ENCODE measurements at regions not wholly inside any gene's neighbourhood (a gene's known extent, or its start where the extent isn't known, plus 50 kb on each side); places are given as distances from the start of the nearest gene placed in this dataset.

DNA sequence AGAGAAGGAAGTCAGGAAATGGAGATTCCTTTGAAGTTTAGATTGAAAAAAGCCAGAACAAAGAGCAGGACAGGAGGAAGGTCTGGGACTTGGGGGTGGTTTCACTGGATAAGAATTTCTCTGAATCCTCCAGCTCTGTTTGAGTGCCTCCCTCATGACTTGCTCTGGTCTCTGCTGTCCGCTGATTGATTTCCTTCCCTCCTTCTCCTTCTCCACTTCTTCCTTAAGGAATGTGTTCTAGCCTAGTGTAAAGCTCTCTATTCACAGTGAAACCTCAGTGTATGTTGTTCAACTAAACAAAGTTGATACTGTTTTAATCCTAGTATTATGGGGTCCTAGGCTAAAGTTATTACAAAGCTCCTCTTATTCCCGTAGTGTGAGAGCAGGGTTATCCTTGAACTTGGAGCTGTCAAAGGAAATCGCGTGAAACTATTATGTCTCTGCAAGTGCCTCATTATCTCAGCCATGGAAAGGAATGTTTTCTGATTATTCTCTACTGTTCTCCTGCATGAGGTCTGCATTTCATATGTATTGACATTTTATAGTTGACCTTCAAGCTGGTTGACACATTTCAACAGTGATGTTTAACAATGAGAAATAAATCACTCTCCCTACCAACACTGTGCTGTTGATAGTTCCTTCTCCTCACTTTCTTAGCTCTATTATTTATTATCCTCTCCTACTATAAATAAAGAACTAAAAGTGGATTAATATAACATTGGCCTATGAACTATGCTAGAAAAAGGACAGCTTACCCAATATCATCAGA, 82.7 kb upstream of the KCTD3 start:
- H3K27ac Mint-ChIP-seq, result no peak overlapping the region
- no peak overlapping the region for H2AFZ ChIP-seq (replicated peaks)
- no peaks in the 10 kb centered on the region for H3K27me3 ChIP-seq
- H3K9ac ChIP-seq, result no peak overlapping the region
- H3F3A ChIP-seq (ENCODE audit: low read depth), result no peaks in the 10 kb centered on the region
- H3K4me2 ChIP-seq, result no peak overlapping the region
- no peaks in the 10 kb centered on the region for H3K9me3 Mint-ChIP-seq
- H3K79me2 ChIP-seq (ENCODE audit: low read depth), result no peaks in the 10 kb centered on the region
- no peaks in the 10 kb centered on the region for H3K36me3 Mint-ChIP-seq
- TF ChIP-seq EZH2 (IDR thresholded peaks at IDR 0.05), result no peak
- TF ChIP-seq, protein P1, sequence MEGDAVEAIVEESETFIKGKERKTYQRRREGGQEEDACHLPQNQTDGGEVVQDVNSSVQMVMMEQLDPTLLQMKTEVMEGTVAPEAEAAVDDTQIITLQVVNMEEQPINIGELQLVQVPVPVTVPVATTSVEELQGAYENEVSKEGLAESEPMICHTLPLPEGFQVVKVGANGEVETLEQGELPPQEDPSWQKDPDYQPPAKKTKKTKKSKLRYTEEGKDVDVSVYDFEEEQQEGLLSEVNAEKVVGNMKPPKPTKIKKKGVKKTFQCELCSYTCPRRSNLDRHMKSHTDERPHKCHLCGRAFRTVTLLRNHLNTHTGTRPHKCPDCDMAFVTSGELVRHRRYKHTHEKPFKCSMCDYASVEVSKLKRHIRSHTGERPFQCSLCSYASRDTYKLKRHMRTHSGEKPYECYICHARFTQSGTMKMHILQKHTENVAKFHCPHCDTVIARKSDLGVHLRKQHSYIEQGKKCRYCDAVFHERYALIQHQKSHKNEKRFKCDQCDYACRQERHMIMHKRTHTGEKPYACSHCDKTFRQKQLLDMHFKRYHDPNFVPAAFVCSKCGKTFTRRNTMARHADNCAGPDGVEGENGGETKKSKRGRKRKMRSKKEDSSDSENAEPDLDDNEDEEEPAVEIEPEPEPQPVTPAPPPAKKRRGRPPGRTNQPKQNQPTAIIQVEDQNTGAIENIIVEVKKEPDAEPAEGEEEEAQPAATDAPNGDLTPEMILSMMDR (IDR thresholded peaks at IDR 0.05), result no peak
- TF ChIP-seq EZH2phosphoT487 (IDR thresholded peaks at IDR 0.05), result no peak
- no peaks in the 10 kb centered on the region for H3K9me3 ChIP-seq (ENCODE audit: low read depth)
- peaks cover 8% of the 10 kb centered on the region for H3K4me1 Mint-ChIP-seq
- no peaks in the 10 kb centered on the region for H4K20me1 ChIP-seq (ENCODE audit: low read depth)
- H3K4me1 ChIP-seq, result no peaks in the 10 kb centered on the region
- H3K27ac ChIP-seq, result no peak overlapping the region
- H3K27me3 Mint-ChIP-seq (ENCODE audit: insufficient read depth, low read depth), result no peaks in the 10 kb centered on the region
- no peak overlapping the region for H3K4me3 ChIP-seq
- H3K36me3 ChIP-seq, result no peaks in the 10 kb centered on the region
- no peak overlapping the region for H3K4me3 Mint-ChIP-seq
- DNase-seq (ENCODE audit: low spot score), result no peak

DNA sequence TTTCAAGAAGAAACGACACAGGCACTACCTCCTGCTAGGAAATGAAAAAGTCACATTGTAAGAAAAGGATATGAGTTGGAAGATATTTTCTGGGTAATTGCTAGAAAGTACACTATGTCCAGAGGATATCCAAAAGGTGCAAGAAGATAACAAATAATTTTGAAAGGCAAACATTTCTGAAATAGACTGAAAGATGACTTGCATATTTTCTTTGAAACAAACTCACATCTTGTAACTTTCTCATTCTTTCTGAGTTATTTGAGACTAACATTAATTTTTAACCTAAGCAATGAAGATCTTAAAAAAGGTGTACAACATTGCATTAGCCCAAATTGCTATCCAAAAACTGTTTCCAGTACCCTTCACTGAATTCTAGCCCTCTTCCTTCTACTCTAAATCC, 79.6 kb upstream of the KCTD3 start:
- H3K9me3 ChIP-seq (ENCODE audit: low read depth), result no peaks in the 10 kb centered on the region
- peaks cover 8% of the 10 kb centered on the region for H3K4me1 Mint-ChIP-seq
- H3K9ac ChIP-seq, result no peak overlapping the region
- no peaks in the 10 kb centered on the region for H4K20me1 ChIP-seq (ENCODE audit: low read depth)
- H3K27me3 ChIP-seq, result no peaks in the 10 kb centered on the region
- H2AFZ ChIP-seq (replicated peaks), result no peak overlapping the region
- no peak overlapping the region for H3K4me2 ChIP-seq
- no peak for DNase-seq (ENCODE audit: low spot score)
- peaks cover 13% of the 10 kb centered on the region for H3K9me3 Mint-ChIP-seq
- H3K4me3 ChIP-seq, result no peak overlapping the region
- no peaks in the 10 kb centered on the region for H3K79me2 ChIP-seq (ENCODE audit: low read depth)
- TF ChIP-seq, protein P1 (IDR thresholded peaks at IDR 0.05), result no peak
- no peak for TF ChIP-seq EZH2 (IDR thresholded peaks at IDR 0.05)
- TF ChIP-seq EZH2phosphoT487 (IDR thresholded peaks at IDR 0.05), result no peak
- peaks cover 2% of the 10 kb centered on the region for H3K36me3 Mint-ChIP-seq
- H3K27ac Mint-ChIP-seq, result no peak overlapping the region
- no peak overlapping the region for H3K4me3 Mint-ChIP-seq
- H3K27ac ChIP-seq, result no peak overlapping the region
- no peaks in the 10 kb centered on the region for H3K4me1 ChIP-seq
- peaks cover 2% of the 10 kb centered on the region for H3K27me3 Mint-ChIP-seq (ENCODE audit: insufficient read depth, low read depth)
- no peaks in the 10 kb centered on the region for H3K36me3 ChIP-seq
- H3F3A ChIP-seq (ENCODE audit: low read depth), result no peaks in the 10 kb centered on the region

DNA sequence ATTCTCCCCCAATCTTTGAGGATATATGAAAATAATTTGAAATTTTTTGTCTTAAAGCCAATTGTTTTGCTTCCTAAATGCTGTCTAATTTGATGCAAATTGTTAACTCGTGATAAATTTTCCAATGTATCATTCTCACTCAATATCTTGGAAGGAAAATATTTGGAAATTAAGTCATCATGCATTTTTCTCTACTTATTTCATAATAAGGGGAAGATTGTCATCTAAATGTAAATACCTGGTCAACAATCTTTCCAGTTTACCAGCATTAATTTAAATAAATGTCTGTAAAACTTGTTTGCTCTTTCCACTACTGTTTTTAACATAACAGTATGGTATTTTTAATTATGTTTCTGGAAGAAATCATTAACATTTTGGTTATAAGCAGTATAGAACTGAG, 78.3 kb upstream of the KCTD3 start:
- no peak for DNase-seq (ENCODE audit: low spot score)
- Histone ChIP-seq H3K9me3 (ENCODE audit: low read depth) (no peaks in the 10 kb centered on the region), H3F3A (ENCODE audit: low read depth) (no peaks in the 10 kb centered on the region), H3K27me3 (no peaks in the 10 kb centered on the region), H3K79me2 (ENCODE audit: low read depth) (no peaks in the 10 kb centered on the region), H2AFZ (replicated peaks) (no peak overlapping the region), H3K4me3 (no peak overlapping the region), H3K4me2 (no peak overlapping the region), H4K20me1 (ENCODE audit: low read depth) (no peaks in the 10 kb centered on the region), H3K36me3 (no peaks in the 10 kb centered on the region), H3K27ac (no peak overlapping the region), H3K9ac (no peak overlapping the region), H3K4me1 (no peaks in the 10 kb centered on the region)
- Mint-ChIP-seq H3K36me3 (peaks cover 2% of the 10 kb centered on the region), H3K4me3 (no peak overlapping the region), H3K4me1 (peaks cover 6% of the 10 kb centered on the region), H3K27me3 (ENCODE audit: insufficient read depth, low read depth) (peaks cover 2% of the 10 kb centered on the region), H3K9me3 (peaks cover 20% of the 10 kb centered on the region), H3K27ac (no peak overlapping the region)
- TF ChIP-seq EZH2 (IDR thresholded peaks at IDR 0.05) (no peak), EZH2phosphoT487 (IDR thresholded peaks at IDR 0.05) (no peak)
- TF ChIP-seq, protein P1 (IDR thresholded peaks at IDR 0.05), result no peak
